GM12865 (cell line): ENCODE measurements at regions not wholly inside any gene's neighbourhood (a gene's known extent, or its start where the extent isn't known, plus 50 kb on each side); places are given as distances from the start of the nearest gene placed in this dataset.

ENCODE experiments used
- DNase-seq: peaks from one replicate; pipeline ENCODE4 v3.0.0; 2010; ENCODE audit warnings: low read depth
- H3K4me3 ChIP-seq: 2 replicates; pipeline ENCODE4 v1.5.1; 2011; ENCODE audit warnings: mild to moderate bottlenecking, low read depth, low read length, control low read depth
- CTCF ChIP-seq: IDR thresholded peaks from 2 replicates; pipeline ENCODE4 v1.5.1; 2011; ENCODE audit warnings: low read length, control low read depth, low read depth, inconsistent platforms; ENCODE audit not compliant: insufficient read depth; ENCODE audit errors: missing control alignments

- no peak for TF ChIP-seq CTCF
- DNase-seq: no peak
- no peak overlapping the region for H3K4me3 ChIP-seq
Observed at GRCh38 chr5:173806270-173807035, 81.7 kb upstream of the CPEB4 start.

- DNase-seq: no peak
- TF ChIP-seq CTCF: no peak
- no peak overlapping the region for H3K4me3 ChIP-seq
Observed at GRCh38 chr5:173807181-173807655, 80.9 kb upstream of the CPEB4 start.

DNA sequence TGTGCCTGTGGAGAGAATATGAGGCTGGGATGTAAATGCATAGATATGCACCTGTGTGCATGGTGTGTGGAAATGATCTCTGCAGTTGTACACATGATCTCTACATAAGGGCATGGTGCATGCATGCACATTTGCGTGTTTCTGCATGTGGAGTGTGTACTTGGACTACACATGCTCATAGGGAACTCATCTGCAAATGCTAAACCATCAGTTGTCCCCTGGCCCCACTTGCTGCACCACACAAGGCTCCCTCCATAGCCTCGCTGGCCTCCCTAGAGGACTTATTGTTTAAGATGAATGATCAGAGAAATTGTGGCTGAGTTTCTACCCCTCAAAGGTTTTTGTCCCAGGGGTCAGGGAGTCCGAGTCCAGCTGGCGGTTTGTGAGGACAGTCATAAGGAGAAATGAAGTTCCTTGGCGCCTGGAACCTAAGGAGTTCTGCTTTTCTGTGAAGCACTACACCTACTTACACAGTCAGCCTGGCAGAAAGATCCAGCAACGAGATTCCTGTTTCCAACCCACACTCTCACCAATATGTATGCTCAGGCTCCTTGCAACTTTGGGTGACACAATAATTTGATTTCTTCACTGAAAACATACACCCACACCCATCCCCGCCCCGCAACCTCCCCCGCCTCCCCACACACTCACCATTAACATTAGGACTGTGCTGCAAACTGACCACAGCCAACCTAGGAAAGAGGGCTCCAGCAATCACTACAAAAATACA, 79.9 kb upstream of the CPEB4 start:
- no peak overlapping the region for H3K4me3 ChIP-seq
- no peak for TF ChIP-seq CTCF
- no peak for DNase-seq

DNA sequence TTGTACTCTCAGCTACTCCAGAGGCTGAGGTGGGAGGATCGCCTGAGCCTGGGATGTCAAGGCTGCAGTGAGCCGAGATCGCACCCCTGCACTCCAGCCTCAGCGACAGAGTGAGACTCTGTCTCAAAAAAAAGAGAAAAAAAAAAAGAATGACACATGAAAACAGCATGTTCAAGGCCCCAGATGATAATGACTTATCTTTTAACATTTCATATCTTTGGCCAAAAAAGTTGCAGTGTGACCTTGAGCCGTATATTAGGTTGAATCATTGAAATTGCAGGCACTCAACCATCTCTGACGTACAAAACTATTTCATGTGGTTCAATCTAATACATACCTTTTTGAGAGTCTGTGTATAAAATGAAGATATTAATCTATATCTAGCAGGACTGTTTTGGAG, 79.1 kb upstream of the CPEB4 start:
- TF ChIP-seq CTCF: no peak
- DNase-seq: no peak
- H3K4me3 ChIP-seq: no peak overlapping the region

DNA sequence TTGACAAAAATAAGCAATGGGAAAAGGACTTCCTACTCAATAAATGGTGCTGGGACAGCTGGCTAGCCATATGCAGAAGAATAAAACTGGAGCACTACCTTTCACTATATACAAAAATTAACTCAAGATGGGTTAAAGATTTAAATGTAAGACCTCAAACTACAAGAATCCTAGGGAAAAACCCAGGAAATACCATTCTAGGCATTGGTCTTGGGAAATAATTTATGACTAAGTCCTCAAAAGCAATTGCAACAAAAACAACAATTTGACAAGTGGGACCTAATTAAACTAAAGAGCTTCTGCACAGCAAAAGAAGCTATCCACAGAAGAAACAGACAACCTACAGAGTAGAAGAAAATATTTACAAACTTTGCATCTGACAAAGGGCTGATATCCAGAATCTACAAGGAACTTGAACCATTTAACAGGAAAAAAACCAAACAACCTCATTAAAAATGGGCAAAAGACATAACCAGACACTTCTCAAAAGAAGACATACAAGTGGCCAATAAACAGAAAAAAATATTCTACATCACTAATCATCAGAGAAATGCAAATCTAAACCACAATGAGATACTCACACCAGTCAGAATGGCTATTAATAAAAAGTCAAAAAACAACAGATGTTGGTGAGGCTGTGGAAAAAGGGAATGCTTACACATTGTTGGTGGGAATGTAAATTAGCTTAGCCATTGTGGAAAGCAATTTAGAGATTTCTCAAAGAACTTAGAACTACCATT, 75.2 kb upstream of the CPEB4 start:
- H3K4me3 ChIP-seq: no peak overlapping the region
- no peak for TF ChIP-seq CTCF
- DNase-seq: no peak

GRCh38 chr5:173814053-173814452, 74.1 kb upstream of the CPEB4 start:
- DNase-seq: no peak
- no peak for TF ChIP-seq CTCF
- no peak overlapping the region for H3K4me3 ChIP-seq
